ENCODE measurements at regions not wholly inside any gene's neighbourhood (a gene's known extent, or its start where the extent isn't known, plus 50 kb on each side); places are given as distances from the start of the nearest gene placed in this dataset.

- TF ChIP-seq, protein P1, sequence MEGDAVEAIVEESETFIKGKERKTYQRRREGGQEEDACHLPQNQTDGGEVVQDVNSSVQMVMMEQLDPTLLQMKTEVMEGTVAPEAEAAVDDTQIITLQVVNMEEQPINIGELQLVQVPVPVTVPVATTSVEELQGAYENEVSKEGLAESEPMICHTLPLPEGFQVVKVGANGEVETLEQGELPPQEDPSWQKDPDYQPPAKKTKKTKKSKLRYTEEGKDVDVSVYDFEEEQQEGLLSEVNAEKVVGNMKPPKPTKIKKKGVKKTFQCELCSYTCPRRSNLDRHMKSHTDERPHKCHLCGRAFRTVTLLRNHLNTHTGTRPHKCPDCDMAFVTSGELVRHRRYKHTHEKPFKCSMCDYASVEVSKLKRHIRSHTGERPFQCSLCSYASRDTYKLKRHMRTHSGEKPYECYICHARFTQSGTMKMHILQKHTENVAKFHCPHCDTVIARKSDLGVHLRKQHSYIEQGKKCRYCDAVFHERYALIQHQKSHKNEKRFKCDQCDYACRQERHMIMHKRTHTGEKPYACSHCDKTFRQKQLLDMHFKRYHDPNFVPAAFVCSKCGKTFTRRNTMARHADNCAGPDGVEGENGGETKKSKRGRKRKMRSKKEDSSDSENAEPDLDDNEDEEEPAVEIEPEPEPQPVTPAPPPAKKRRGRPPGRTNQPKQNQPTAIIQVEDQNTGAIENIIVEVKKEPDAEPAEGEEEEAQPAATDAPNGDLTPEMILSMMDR (conservative IDR thresholded peaks at IDR 0.05; ENCODE audit: low read depth, low read length), result no peak
- no peak for TF ChIP-seq EZH2phosphoT487 (IDR thresholded peaks at IDR 0.05; ENCODE audit: borderline replicate concordance, low read length)
- no peak for TF ChIP-seq EZH2 (IDR thresholded peaks at IDR 0.05; ENCODE audit: low read length, unreplicated experiment)
Measured at GRCh38 chr11:80722629-80723028, 1281.8 kb upstream of the TENM4 start.

All from PC-3 (cell line).